ENCODE measurements at regions not wholly inside any gene's neighbourhood (a gene's known extent, or its start where the extent isn't known, plus 50 kb on each side); places are given as distances from the start of the nearest gene placed in this dataset.
A peak's percentile ranks its signal among the peaks of the same experiment; 100 is the strongest.

GRCh38 chr11:19519912-19520641 lies 192.6 kb upstream of the NAV2 start:
- TF ChIP-seq POLR2A (IDR thresholded peaks at IDR 0.05) (no peak), CTCF (IDR thresholded peaks at IDR 0.05) (no peak)
- Histone ChIP-seq H3K27me3 (no peaks in the 10 kb centered on the region), H3K4me1 (no peaks in the 10 kb centered on the region), H3K4me3 (no peak overlapping the region), H3K27ac (no peak overlapping the region), H3K36me3 (no peaks in the 10 kb centered on the region), H3K9me3 (no peaks in the 10 kb centered on the region)
- intact Hi-C loops (cut with DNase I), result no loop called here
- ATAC-seq (no peak), DNase-seq (peak in 2 of 5 donors; percentile 34 to 41)
- WGBS, 4 donors, result 77 to 85% (median 78%) methylated on average over 8 of the region's 8 CpGs

- Histone ChIP-seq H3K36me3 (no peaks in the 10 kb centered on the region), H3K4me3 (no peak overlapping the region), H3K27me3 (no peaks in the 10 kb centered on the region), H3K27ac (no peak overlapping the region), H3K9me3 (no peaks in the 10 kb centered on the region), H3K4me1 (peaks cover 0 to 3% (median 0%) of the 10 kb centered on the region in 12 donors)
- ATAC-seq (no peak), DNase-seq (no peak)
- no peak for TF ChIP-seq POLR2A (IDR thresholded peaks at IDR 0.05)
- TF ChIP-seq CTCF (IDR thresholded peaks at IDR 0.05), result no peak
- intact Hi-C loops (cut with DNase I), result no loop called here
- 67 to 89% (median 81%) methylated on average over 4 of the region's 4 CpGs for WGBS, 4 donors
These were observed 193.3 kb upstream of the NAV2 start for GRCh38 chr11:19519353-19519752.

- ATAC-seq (no peak), DNase-seq (no peak)
- Histone ChIP-seq H3K4me1 (peaks cover 0 to 31% (median 17%) of the 10 kb centered on the region in 12 donors), H3K36me3 (no peaks in the 10 kb centered on the region), H3K27ac (no peak overlapping the region), H3K27me3 (peaks cover 0 to 5% (median 0%) of the 10 kb centered on the region in 9 donors), H3K9me3 (no peaks in the 10 kb centered on the region), H3K4me3 (no peak overlapping the region)
- intact Hi-C loops (cut with DNase I), result no loop called here
- no peak for TF ChIP-seq POLR2A (IDR thresholded peaks at IDR 0.05)
- TF ChIP-seq CTCF (IDR thresholded peaks at IDR 0.05), result no peak
- WGBS, 4 donors, result 87 to 92% (median 88%) methylated on average over 2 of the region's 2 CpGs
These were observed 199.4 kb upstream of the NAV2 start for GRCh38 chr11:19513253-19513652.

- DNase-seq (no peak), ATAC-seq (no peak)
- peaks cover 0 to 5% (median 0%) of the 10 kb centered on the region in 9 donors for H3K27me3 ChIP-seq
- H3K9me3 ChIP-seq, result no peaks in the 10 kb centered on the region
- 73 to 82% (median 76%) methylated on average over 4 of the region's 4 CpGs for WGBS, 4 donors
- no peaks in the 10 kb centered on the region for H3K36me3 ChIP-seq
- TF ChIP-seq POLR2A (IDR thresholded peaks at IDR 0.05) (no peak), CTCF (IDR thresholded peaks at IDR 0.05) (no peak)
- H3K27ac ChIP-seq, result no peak overlapping the region
- peaks cover 0 to 37% (median 17%) of the 10 kb centered on the region in 12 donors for H3K4me1 ChIP-seq
- intact Hi-C loops (cut with DNase I), result no loop called here
- H3K4me3 ChIP-seq, result no peak overlapping the region
These were observed 200.0 kb upstream of the NAV2 start for GRCh38 chr11:19512618-19513017.
